LoVo (cell line): ENCODE measurements at regions not wholly inside any gene's neighbourhood (a gene's known extent, or its start where the extent isn't known, plus 50 kb on each side); places are given as distances from the start of the nearest gene placed in this dataset.

Experiments used
- DNase-seq: peaks from one replicate; pipeline ENCODE4 v3.0.0-alpha.2; 2016; ENCODE audit warnings: low spot score

- DNase-seq, result no peak
Measured at GRCh38 chr11:13062115-13062514, 53.0 kb downstream of the RASSF10 start.

GRCh38 chr11:13064593-13064992 lies 55.5 kb downstream of the RASSF10 start:
- DNase-seq, result no peak

DNA sequence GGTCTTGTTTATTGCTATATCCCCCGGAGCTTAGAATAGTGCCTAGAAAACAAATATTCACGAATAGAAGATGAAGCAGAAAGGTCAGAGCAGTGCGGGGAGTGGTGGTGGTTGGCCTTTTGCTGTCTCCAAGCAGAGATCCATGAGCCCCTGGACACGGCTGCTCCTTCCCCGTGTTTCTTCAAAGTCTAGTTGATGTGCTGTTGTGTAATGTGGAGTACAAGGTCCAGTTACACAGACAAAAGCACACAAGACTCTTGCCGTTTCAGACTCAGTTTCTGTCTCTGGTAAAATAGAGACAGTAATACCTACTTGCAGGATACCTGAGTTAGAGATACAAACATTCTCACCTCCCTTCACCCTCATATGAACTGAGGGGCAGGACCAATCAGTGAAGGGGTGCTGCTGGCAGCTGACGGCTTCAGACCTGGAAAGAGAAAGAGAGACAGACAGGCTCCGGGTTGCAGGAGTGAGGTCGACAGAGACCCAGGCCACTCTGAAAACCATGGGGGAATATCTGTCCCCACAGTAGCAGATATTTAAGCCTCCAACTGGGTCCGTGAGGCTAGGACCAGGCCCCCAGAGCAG lies 56.2 kb downstream of the RASSF10 start:
- DNase-seq, result no peak

- no peak for DNase-seq
Measured at GRCh38 chr11:13068211-13068610, 59.1 kb downstream of the RASSF10 start.

DNA sequence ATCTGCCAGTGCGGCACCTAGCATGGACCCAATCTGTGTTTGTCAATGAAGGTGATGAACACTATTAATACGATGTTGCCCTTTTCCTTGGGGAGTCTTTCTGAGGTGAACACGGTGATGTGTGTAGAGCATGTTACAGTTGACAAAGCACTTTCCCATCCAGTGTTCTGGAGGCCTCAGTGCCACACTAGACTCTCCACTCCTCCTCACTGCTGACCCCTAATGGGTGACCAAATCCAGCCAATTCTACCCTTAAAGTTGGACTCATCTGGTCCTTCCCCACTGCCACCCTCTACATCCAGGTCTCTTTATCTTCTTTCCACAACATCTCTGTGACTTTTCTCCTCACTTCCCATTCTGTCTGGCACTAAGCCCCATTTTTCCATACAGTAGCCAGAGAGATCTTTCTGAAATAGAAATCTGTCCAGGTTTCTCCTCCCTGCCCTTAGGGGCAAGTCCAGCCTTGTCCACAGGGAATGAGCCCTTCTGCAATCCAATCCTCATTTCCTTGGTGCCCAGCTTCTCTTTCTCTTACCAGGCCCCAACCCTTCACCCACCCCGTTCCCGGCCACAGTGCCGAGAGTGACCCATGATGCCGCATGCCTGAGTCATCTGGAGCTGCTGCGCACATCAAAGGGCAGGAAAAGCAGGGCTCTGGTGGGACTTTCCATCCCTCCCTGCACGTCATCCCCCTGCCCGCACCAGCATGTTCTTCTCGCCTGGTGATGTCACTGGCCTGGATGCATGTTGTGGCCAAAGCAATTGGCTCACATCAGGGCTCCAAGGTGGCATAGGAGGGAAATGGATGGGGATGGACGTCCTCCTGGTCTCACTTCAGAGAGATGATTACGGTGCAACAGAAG lies 64.2 kb downstream of the RASSF10 start:
- no peak for DNase-seq

- no peak for DNase-seq
Measured at GRCh38 chr11:13074714-13075464, 65.8 kb downstream of the RASSF10 start.

GRCh38 chr11:13076961-13077360 lies 67.8 kb downstream of the RASSF10 start:
- DNase-seq, result no peak

GRCh38 chr11:13080861-13081260 lies 71.7 kb downstream of the RASSF10 start:
- DNase-seq, result no peak

DNA sequence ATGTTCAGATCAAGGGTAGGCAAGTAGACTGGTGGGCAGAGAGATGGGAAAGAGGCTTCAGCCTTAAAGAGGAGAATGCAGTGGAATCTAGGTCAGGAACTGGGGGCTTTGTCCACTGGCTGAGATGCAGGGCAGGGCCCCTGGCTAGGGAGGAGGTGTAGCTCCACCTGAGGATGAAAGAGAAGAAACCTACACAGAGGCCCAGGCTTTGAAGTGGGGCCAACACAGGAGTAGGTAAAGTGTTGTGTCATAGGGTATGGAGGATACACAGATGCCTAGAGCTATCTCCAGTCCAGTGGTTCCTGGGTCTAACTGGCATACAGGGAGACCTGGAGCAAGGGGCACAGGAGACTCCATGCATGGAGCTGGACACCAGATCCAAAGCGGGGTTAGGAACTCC lies 73.5 kb downstream of the RASSF10 start:
- DNase-seq, result no peak

- DNase-seq, result no peak
Measured at GRCh38 chr11:13090228-13090708, 81.2 kb downstream of the RASSF10 start.

DNA sequence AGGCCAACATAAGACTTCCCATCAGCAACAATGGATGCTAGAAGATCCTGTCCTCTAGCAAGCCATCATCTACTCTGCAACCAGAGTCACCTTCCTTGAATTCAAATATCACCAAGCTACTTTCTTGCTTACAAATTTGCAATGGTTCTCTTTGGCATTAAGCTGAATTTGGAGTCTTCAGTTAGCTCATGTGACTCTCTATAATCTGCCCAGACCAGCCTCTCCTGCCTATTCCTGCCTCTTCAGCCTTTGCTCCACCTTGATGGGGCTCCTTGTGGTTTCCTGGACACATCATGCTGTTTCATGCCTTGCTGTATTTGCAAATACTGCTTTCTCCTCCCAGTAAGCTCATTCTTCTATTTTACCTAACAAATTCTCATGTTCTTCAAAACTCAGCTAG lies 82.3 kb downstream of the RASSF10 start:
- no peak for DNase-seq

DNA sequence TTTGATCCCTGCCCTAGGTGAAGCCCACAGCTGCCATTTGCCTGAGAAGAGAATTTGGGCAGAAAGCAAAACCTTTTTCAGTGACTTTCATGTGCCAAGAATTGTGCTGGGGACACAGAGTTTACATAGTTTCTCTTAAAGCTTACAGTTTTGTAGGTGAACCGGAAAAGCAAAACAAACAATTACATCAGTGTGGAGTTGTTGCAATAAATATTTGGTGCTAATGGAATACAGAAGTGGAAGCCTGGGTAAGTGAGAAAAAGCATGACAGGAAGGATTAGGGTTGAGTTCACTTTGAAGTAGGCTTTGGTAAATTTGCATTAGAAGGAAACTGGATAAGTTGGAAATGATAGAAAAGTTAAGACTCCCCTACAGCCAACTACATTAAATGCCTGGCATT lies 82.7 kb downstream of the RASSF10 start:
- no peak for DNase-seq

DNA sequence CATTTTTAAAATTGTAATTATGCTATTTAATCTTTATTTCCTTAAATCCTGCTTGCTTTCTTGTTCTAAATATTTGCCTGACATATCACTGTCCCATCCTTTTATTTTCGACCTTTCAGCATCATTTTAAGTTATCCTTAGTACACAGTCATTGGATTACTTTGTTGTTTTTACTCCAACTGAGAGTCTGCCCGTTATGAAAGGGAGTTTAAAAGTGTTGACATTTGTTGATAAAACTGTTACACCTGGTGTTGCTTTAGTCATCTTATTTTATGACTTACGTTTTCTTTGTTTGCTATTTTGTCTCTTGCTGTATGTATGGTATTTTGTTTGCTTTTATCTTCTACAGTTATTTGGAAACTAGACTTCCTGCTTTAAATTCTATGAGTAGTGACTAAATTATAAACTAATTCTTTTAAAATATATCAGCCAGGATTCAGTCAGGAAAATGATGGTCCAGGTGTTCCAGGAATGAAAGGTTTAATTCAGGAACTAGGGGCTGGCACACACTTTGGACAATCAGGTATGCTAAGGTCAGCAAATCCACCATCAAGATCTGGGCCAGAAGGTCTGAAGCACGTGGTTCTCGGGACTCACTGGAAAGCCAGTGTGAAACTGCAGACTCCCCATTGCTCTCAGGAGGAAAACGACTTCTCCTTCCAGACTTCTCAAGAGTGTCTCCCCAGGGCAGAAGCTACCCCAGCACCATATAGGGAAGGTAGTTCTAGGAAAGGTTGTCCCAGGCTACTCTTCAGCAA lies 86.0 kb downstream of the RASSF10 start:
- no peak for DNase-seq

GRCh38 chr11:13098063-13098462 lies 88.9 kb downstream of the RASSF10 start:
- peak; percentile 46 for DNase-seq

DNA sequence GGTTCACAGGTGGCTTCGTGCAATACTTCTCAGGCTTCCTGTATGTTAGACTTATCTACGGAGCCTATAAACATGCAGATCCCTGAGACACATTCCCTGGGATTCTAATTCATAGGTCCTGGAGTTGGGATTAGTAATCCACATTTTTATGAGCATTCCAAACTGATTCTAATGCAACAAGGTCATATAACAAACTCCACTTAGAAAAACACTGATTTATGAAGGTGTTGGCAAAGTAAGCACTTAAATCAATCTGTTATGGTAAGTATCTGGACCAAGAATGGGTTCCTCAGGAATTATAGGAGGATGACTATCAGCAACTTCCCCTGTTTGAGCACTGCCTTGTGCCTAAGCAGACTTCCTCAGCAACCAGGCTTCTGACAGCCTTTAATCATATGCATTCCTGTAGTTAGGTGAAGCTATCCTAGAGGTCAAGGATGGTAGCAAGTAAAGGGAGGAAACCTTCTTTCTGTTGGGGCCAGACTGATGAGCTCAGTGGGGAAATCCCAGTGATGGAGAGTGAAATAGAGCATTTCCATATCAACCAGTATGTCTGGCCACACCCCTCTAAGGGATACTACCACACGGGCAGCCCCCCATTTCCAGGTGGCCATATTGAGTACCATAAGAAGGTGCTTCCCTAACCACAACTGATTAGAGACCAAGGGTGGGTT lies 89.6 kb downstream of the RASSF10 start:
- DNase-seq, result no peak

GRCh38 chr11:13101644-13102512 lies 92.8 kb downstream of the RASSF10 start:
- no peak for DNase-seq

DNA sequence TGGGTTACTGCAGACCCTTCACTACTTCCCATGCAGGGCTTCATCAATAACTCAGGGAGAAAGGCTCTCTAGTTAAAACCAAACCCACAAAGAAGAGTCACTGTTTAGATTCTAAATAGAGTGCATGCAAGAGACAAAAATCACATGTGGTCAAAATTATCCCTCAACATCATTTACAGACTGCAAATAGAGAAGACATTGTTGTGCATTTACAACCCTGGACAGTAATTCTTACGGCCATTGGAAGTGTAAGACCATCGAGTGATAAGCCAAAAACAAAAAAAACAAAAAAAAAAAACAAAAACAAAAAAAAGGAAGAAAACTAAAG lies 93.4 kb downstream of the RASSF10 start:
- no peak for DNase-seq

DNA sequence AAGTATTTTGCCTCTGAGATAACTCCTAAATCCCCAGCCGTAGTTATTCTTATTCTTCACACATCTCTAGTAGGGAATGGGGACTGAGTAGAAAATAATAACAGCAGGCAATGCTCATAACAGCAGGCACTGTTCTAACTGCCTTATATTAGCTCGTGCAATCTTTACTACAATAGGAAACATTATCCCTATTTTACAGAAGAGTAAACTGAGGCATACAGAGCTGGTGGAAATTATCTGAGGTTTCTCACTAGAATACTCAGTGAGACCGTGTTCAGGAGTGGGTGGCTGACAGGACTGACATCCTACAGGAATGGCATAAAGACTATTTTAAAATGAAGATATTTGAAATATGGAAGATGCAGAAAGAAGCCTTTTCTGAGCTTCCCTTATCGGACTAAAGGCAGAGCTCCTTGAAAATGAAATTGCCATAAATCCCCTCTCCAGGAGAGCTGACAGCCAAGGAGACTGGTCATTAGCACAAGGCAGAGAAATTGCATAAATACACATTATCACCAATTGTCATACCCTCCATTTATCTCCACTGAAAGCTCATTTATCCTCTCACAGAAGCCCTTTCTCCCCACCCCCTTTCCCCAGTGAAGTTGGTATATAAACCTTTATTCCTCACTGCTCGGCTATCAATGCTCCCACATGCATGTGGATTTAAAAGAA lies 93.9 kb downstream of the RASSF10 start:
- no peak for DNase-seq

DNA sequence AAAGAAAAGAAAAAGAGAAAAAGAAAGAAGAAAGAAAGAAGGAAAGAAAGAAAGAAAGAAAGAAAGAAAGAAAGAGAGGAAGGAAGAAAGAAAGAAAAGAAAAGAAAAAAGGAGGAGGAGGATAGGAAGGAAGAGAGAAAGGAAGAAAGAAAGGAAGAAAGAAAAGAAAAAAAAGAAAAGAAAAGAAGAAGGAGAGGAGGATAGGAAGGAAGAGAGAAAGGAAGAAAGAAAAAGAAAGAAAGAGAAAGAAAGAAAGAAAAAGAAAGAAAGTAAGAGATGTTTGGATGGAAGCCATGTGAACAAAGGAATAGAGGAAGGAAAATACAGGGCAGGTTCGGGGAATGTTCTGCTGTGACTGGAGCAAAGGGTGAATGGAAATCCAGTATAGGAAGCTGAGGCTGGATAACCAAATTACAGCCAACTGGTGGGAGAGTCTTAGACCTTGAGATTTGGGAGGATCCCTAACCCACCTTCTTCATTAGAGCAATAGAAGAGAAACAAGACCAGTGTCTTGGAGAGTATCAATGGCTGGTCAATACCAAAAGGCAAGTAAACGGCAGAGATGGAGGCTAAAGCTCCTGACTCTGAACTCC lies 94.9 kb downstream of the RASSF10 start:
- no peak for DNase-seq
